ENCODE measurements at regions not wholly inside any gene's neighbourhood (a gene's known extent, or its start where the extent isn't known, plus 50 kb on each side); places are given as distances from the start of the nearest gene placed in this dataset.

- TF ChIP-seq TCF12 (IDR thresholded peaks at IDR 0.05; ENCODE audit: low read depth, low read length) (no peak), EZH2 (IDR thresholded peaks at IDR 0.05; ENCODE audit: borderline replicate concordance, control insufficient read depth, low read depth, low read length) (no peak), CTCF (IDR thresholded peaks at IDR 0.05 in 2 of 3, conservative IDR thresholded peaks at IDR 0.05 in 1 of 3; ENCODE audit: control insufficient read depth in 2 of 3, extremely low read depth in 1 of 3, insufficient read depth in 1 of 3, low read depth in 3 of 3, low read length in 3 of 3) (no peak), ATF7 (IDR thresholded peaks at IDR 0.05; ENCODE audit: low read depth) (no peak), POLR2AphosphoS5 (IDR thresholded peaks at IDR 0.05; ENCODE audit: low read length) (no peak), IRF3 (IDR thresholded peaks at IDR 0.05) (no peak), ESRRA (IDR thresholded peaks at IDR 0.05; ENCODE audit: low read length) (no peak), MAX (IDR thresholded peaks at IDR 0.05; ENCODE audit: low read depth, low read length) (no peak), TARDBP (IDR thresholded peaks at IDR 0.05; ENCODE audit: borderline replicate concordance) (no peak), SREBF2 (IDR thresholded peaks at IDR 0.05; ENCODE audit: low read length) (no peak), MEF2A (IDR thresholded peaks at IDR 0.05; ENCODE audit: insufficient read depth, low read depth, low read length) (no peak), USF1 (IDR thresholded peaks at IDR 0.05; ENCODE audit: borderline replicate concordance, extremely low read length, insufficient read depth, low read depth, low read length) (no peak)
These were observed 528.8 kb upstream of the PCDH9 start for GRCh38 chr13:67758975-67759374.
